HG03066 (cell line): ENCODE measurements at regions not wholly inside any gene's neighbourhood (a gene's known extent, or its start where the extent isn't known, plus 50 kb on each side); places are given as distances from the start of the nearest gene placed in this dataset.

ENCODE experiments used
- ATAC-seq: cut with Tn5 transposase; IDR thresholded peaks from one replicate; pipeline ENCODE4 v1.9.1; 2021; ENCODE audit warnings: low read depth; ENCODE audit not compliant: unreplicated experiment

DNA sequence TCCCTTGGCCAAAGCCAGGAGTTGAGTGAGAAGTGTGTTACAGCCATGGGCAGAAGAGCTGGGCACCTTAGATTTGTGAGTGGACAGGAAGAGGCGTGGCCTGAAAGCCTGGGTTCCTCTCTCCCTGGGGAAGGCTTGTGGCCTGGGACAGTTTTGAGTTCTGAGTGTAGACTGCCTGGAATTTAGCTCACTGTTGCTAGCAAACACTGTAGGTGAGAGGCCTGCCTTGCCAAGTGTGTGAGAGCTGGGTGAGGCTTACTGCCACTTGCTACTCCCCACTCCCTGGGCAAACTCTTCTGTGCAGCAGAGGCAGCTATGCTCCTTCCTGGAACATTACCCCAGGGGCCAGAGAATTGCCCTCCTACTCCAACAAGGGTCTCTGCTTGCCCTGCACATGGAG, 150.0 kb upstream of the GALNT5 start:
- no peak for ATAC-seq

- ATAC-seq, result no peak
These were observed 149.6 kb upstream of the GALNT5 start for GRCh38 chr2:157107877-157108276.

GRCh38 chr2:157122776-157123175, 134.7 kb upstream of the GALNT5 start:
- ATAC-seq, result no peak

- no peak for ATAC-seq
These were observed 132.8 kb upstream of the GALNT5 start for GRCh38 chr2:157124731-157125130.

- ATAC-seq, result no peak
These were observed 131.8 kb upstream of the GALNT5 start for GRCh38 chr2:157125685-157126084.

- ATAC-seq, result no peak
These were observed 130.1 kb upstream of the GALNT5 start for GRCh38 chr2:157127249-157128012.

GRCh38 chr2:157143901-157144300, 113.6 kb upstream of the GALNT5 start:
- no peak for ATAC-seq

- ATAC-seq, result no peak
These were observed 108.2 kb upstream of the GALNT5 start for GRCh38 chr2:157149270-157149669.

DNA sequence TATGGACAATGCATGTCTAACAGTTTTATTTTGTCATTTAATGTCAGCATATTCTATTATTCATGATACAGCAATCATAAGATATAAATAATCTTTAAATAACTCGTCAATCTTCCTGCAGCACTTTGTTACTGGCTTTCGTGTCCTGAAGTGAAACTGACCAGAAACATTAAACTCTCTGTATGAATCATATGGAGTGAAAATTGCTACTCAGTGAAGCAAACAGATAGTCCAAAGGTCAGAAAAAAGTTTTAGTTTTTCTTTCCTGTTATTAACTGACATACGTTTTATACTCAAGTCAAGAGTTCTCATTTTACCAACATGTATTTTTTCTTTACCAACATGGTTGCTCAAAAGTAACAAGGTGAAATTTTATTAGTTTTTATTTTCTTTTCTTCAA, 106.8 kb upstream of the GALNT5 start:
- ATAC-seq, result peak; percentile 88

DNA sequence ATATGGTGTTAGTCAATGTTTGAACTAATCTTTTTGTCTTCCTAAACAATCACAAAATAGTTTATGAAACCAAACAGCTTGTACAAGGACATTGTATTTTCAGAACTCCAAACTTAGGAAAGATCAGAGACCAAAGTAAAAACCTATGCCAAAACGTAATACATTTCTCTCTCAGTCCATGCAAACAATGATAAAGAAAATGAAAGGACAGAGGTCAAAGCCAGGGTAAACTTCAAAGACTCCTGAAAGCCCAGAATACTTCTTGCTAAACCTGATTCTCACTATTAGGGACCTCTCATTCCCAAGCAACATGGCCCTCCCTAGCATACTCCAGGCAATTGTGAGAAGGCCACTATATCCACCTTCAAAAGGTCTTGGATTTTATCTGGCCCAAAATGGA, 105.1 kb upstream of the GALNT5 start:
- no peak for ATAC-seq

DNA sequence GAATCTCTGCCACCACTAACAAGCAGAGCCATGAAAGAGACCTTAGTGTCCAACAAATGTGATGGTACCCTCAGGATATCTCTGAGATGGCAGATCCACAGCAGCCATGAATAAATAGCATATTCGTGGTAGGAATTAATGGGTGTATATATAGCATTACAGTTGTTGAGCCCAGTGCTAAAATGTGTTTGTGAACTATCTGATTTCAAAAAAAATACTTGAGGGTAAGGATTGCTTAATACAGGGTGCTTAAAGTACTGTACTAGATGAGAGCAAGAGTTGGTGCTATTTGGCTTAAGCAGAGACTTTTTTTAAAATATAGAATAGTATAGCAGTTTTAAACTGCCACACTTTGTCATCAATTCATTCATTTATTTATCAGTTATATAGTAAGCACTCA, 101.5 kb upstream of the GALNT5 start:
- no peak for ATAC-seq

DNA sequence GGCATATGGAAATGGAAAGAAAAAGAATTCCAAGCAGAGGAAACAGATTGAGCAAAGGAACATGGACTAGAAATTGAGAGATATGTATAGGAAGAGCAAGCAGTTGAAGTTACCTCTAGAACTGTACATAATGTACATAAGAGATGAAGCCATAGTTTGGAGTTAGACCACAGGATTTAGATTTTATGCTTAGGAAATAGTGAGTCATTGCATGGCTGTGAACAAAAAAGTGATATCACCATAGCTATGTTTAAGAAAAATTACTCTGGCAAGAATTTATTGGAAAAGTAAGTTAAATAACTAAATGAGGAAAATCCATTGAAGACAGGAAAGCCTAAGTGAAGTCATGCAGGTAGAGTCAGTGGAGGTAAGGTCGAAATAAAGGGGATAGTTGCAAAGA, 99.4 kb upstream of the GALNT5 start:
- ATAC-seq, result no peak

GRCh38 chr2:157159221-157159934, 98.1 kb upstream of the GALNT5 start:
- ATAC-seq, result no peak

GRCh38 chr2:157160111-157160510, 97.4 kb upstream of the GALNT5 start:
- ATAC-seq, result no peak

- ATAC-seq, result no peak
These were observed 93.1 kb upstream of the GALNT5 start for GRCh38 chr2:157164370-157164769.

GRCh38 chr2:157164891-157165290, 92.6 kb upstream of the GALNT5 start:
- ATAC-seq, result no peak

DNA sequence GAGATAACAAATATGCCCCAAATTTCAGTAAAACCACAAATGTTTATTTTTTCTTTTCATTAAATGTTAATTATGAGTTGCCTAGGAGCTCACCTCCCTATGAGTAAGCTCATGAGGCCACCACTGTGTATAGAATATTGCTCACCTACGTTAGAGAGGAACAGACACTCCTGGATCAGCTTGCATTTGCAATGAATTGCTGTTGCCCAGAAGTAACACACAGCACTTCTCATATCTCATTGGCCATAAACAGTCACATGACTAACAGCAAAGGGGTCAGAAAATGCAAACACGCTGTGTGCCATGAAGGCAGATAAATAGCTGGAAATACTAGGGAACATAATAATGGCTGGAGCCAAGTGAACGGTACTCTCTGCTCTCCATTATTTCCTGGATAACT, 89.0 kb upstream of the GALNT5 start:
- ATAC-seq, result no peak

- ATAC-seq, result no peak
These were observed 87.6 kb upstream of the GALNT5 start for GRCh38 chr2:157169889-157170288.

DNA sequence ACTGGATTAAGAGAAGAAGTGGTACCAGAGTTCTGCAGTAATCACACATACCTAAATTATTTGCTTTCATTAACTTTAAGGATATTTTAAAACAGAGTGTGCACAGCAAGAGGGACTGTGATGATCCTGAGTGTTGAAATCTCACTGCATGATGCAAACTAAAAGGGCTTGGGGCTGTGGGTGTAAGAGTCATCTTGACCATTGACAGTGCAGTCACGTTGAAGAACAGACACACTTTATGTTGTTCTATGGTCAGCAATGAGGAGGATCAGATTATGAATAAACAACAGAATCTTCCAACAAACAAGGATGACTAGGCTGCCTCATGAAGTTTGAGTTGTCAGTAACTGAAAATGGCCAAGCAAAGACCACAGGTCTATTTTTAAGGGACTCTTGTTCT, 87.2 kb upstream of the GALNT5 start:
- ATAC-seq, result no peak

GRCh38 chr2:157172239-157172638, 85.3 kb upstream of the GALNT5 start:
- ATAC-seq, result no peak

DNA sequence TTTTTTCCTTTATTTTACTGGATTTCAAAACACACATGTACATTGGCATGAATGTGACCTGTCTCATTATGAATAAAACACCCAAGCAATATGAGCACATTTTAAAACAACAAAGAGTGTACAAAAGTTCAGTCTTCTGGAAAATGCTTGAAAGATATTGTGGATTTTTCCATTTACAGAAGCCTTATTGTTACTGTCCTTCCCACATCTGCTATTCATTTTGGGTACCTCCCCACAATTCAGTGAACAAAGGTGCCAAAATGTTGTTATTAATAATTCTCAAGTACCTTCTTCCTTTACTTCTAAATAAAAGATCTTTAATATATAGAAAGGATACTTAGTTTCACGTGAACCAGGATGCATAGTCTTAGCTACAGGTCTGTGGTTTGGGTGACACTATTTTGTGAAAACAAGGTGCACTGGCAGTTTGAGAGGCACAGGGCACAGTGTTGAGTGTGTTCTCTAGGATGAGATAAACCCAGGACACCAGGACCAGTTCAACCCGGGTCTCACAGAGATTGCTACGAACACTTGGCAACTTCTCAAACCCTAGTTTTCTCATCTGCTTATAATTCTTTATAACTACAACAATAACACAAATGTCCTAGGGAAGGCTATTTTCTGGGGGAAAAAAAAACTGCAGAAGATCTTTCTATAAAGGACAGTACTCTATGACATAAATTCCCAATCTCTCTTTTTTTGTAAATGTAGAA, 84.5 kb upstream of the GALNT5 start:
- no peak for ATAC-seq
